Fibroblast of the aortic adventitia (primary cell): ENCODE measurements at regions not wholly inside any gene's neighbourhood (a gene's known extent, or its start where the extent isn't known, plus 50 kb on each side); places are given as distances from the start of the nearest gene placed in this dataset.

ENCODE experiments used
- DNase-seq: peaks from one replicate; pipeline ENCODE4 v3.0.0-alpha.2; 2010; ENCODE audit warnings: low read depth
- H3K4me3 ChIP-seq: 2 replicates; pipeline ENCODE4 v1.5.1; 2011; ENCODE audit warnings: low read depth, mild to moderate bottlenecking, control low read depth, low read length, moderate library complexity
- CTCF ChIP-seq: IDR thresholded peaks from 2 replicates; pipeline ENCODE4 v1.5.1; 2011; ENCODE audit warnings: mild to moderate bottlenecking, low read length, control low read depth, inconsistent platforms; ENCODE audit not compliant: insufficient read depth

- TF ChIP-seq CTCF, result no peak
- DNase-seq, result no peak
- no peak overlapping the region for H3K4me3 ChIP-seq
Measured at GRCh38 chr3:187593451-187593850, 76.7 kb downstream of the SST start.

- no peak for DNase-seq
- no peak overlapping the region for H3K4me3 ChIP-seq
- no peak for TF ChIP-seq CTCF
Measured at GRCh38 chr3:187590861-187591576, 79.2 kb downstream of the SST start.

GRCh38 chr3:187587076-187587475 lies 83.1 kb downstream of the SST start:
- DNase-seq, result no peak
- H3K4me3 ChIP-seq, result no peak overlapping the region
- TF ChIP-seq CTCF, result no peak

GRCh38 chr3:187586226-187586625 lies 84.0 kb downstream of the SST start:
- no peak for DNase-seq
- H3K4me3 ChIP-seq, result no peak overlapping the region
- no peak for TF ChIP-seq CTCF

- no peak for TF ChIP-seq CTCF
- H3K4me3 ChIP-seq, result no peak overlapping the region
- DNase-seq, result no peak
Measured at GRCh38 chr3:187572441-187572840, 97.8 kb downstream of the SST start.

- DNase-seq, result no peak
- H3K4me3 ChIP-seq, result no peak overlapping the region
- TF ChIP-seq CTCF, result no peak
Measured at GRCh38 chr3:187571701-187572100, 98.5 kb downstream of the SST start.

- no peak for TF ChIP-seq CTCF
- no peak overlapping the region for H3K4me3 ChIP-seq
- no peak for DNase-seq
Measured at GRCh38 chr3:187570776-187571175, 99.4 kb downstream of the SST start.
